ENCODE measurements at regions not wholly inside any gene's neighbourhood (a gene's known extent, or its start where the extent isn't known, plus 50 kb on each side); places are given as distances from the start of the nearest gene placed in this dataset.

GRCh38 chr18:40911582-40912254 is 1043.3 kb upstream of the PIK3C3 start:
- H3K27ac ChIP-seq (ENCODE audit: low read depth in 2 of 2, low read length in 2 of 2): no peak overlapping the region
- H3K9me3 ChIP-seq (ENCODE audit: control insufficient read depth in 2 of 3, insufficient read depth in 1 of 3, low read length in 3 of 3): no peaks in the 10 kb centered on the region
- no peak overlapping the region for H3K9ac ChIP-seq (ENCODE audit: low read length in 3 of 3)
- no peaks in the 10 kb centered on the region for H3K4me1 ChIP-seq (ENCODE audit: control insufficient read depth in 2 of 3, insufficient read depth in 2 of 3, low read depth in 1 of 3, low read length in 3 of 3)
- H3K36me3 ChIP-seq (ENCODE audit: control insufficient read depth in 2 of 3, insufficient read depth in 3 of 3, low read length in 3 of 3): no peaks in the 10 kb centered on the region
- no peaks in the 10 kb centered on the region for H3K27me3 ChIP-seq (ENCODE audit: control insufficient read depth, insufficient read depth, low read length)
- DNase-seq: no peak
- no peak overlapping the region for H3K4me3 ChIP-seq (ENCODE audit: low read length in 3 of 3)
- intact Hi-C loops (cut with DNase I): no loop called here
- no peak for TF ChIP-seq CTCF (IDR thresholded peaks at IDR 0.05; ENCODE audit: borderline replicate concordance, extremely low read depth, insufficient read depth)
- FAIRE-seq: no peak

- no peaks in the 10 kb centered on the region for H3K36me3 ChIP-seq (ENCODE audit: control insufficient read depth in 2 of 3, insufficient read depth in 3 of 3, low read length in 3 of 3)
- no peaks in the 10 kb centered on the region for H3K4me1 ChIP-seq (ENCODE audit: control insufficient read depth in 2 of 3, insufficient read depth in 2 of 3, low read depth in 1 of 3, low read length in 3 of 3)
- TF ChIP-seq CTCF (IDR thresholded peaks at IDR 0.05; ENCODE audit: borderline replicate concordance, extremely low read depth, insufficient read depth): no peak
- H3K4me3 ChIP-seq (ENCODE audit: low read length in 3 of 3): no peak overlapping the region
- no peaks in the 10 kb centered on the region for H3K27me3 ChIP-seq (ENCODE audit: control insufficient read depth, insufficient read depth, low read length)
- H3K9ac ChIP-seq (ENCODE audit: low read length in 3 of 3): no peak overlapping the region
- FAIRE-seq (no peak), DNase-seq (no peak)
- intact Hi-C loops (cut with DNase I): no loop called here
- H3K27ac ChIP-seq (ENCODE audit: low read depth in 2 of 2, low read length in 2 of 2): no peak overlapping the region
- H3K9me3 ChIP-seq (ENCODE audit: control insufficient read depth in 2 of 3, insufficient read depth in 1 of 3, low read length in 3 of 3): no peaks in the 10 kb centered on the region
Observed at GRCh38 chr18:40911041-40911440, 1044.0 kb upstream of the PIK3C3 start.

- no peak overlapping the region for H3K27ac ChIP-seq (ENCODE audit: low read depth in 2 of 2, low read length in 2 of 2)
- TF ChIP-seq CTCF (IDR thresholded peaks at IDR 0.05; ENCODE audit: borderline replicate concordance, extremely low read depth, insufficient read depth): no peak
- no peaks in the 10 kb centered on the region for H3K4me1 ChIP-seq (ENCODE audit: control insufficient read depth in 2 of 3, insufficient read depth in 2 of 3, low read depth in 1 of 3, low read length in 3 of 3)
- no peak overlapping the region for H3K9ac ChIP-seq (ENCODE audit: low read length in 3 of 3)
- intact Hi-C loops (cut with DNase I): no loop called here
- no peak overlapping the region for H3K4me3 ChIP-seq (ENCODE audit: low read length in 3 of 3)
- H3K27me3 ChIP-seq (ENCODE audit: control insufficient read depth, insufficient read depth, low read length): no peaks in the 10 kb centered on the region
- no peaks in the 10 kb centered on the region for H3K9me3 ChIP-seq (ENCODE audit: control insufficient read depth in 2 of 3, insufficient read depth in 1 of 3, low read length in 3 of 3)
- DNase-seq (no peak), FAIRE-seq (no peak)
- no peaks in the 10 kb centered on the region for H3K36me3 ChIP-seq (ENCODE audit: control insufficient read depth in 2 of 3, insufficient read depth in 3 of 3, low read length in 3 of 3)
Observed at GRCh38 chr18:40907842-40908241, 1047.2 kb upstream of the PIK3C3 start.

- no peaks in the 10 kb centered on the region for H3K4me1 ChIP-seq (ENCODE audit: control insufficient read depth in 2 of 3, insufficient read depth in 2 of 3, low read depth in 1 of 3, low read length in 3 of 3)
- H3K9ac ChIP-seq (ENCODE audit: low read length in 3 of 3): no peak overlapping the region
- no peaks in the 10 kb centered on the region for H3K36me3 ChIP-seq (ENCODE audit: control insufficient read depth in 2 of 3, insufficient read depth in 3 of 3, low read length in 3 of 3)
- no peak overlapping the region for H3K4me3 ChIP-seq (ENCODE audit: low read length in 3 of 3)
- intact Hi-C loops (cut with DNase I): no loop called here
- H3K9me3 ChIP-seq (ENCODE audit: control insufficient read depth in 2 of 3, insufficient read depth in 1 of 3, low read length in 3 of 3): no peaks in the 10 kb centered on the region
- TF ChIP-seq CTCF (IDR thresholded peaks at IDR 0.05; ENCODE audit: borderline replicate concordance, extremely low read depth, insufficient read depth): no peak
- DNase-seq (no peak), FAIRE-seq (no peak)
- H3K27me3 ChIP-seq (ENCODE audit: control insufficient read depth, insufficient read depth, low read length): no peaks in the 10 kb centered on the region
- no peak overlapping the region for H3K27ac ChIP-seq (ENCODE audit: low read depth in 2 of 2, low read length in 2 of 2)
Observed at GRCh38 chr18:40904295-40904694, 1050.7 kb upstream of the PIK3C3 start.
